Upper lobe of left lung (tissue), 4 donors: ENCODE measurements at regions not wholly inside any gene's neighbourhood (a gene's known extent, or its start where the extent isn't known, plus 50 kb on each side); places are given as distances from the start of the nearest gene placed in this dataset.

ENCODE experiments used
- CTCF ChIP-seq, 6 experiments: fragments of 450-650 bp in 4 of 6; fragments of 200-600 bp in 2 of 6; sonication (generic) in 2 of 6; IDR thresholded peaks; one replicate each; pipeline ENCODE4 v1.5.1; 2016 to 2019; ENCODE audit warnings: antibody characterized with exemption in 6 of 6
- EP300 ChIP-seq, 4 donors: sonication (generic); formaldehyde crosslinking; IDR thresholded peaks; one replicate each; pipeline ENCODE4 v1.5.1; 2017; ENCODE audit warnings: antibody characterized with exemption in 4 of 4, control low read depth in 2 of 4
- POLR2A ChIP-seq, 4 donors: fragments of 450-650 bp; IDR thresholded peaks; one replicate each; pipeline ENCODE4 v1.5.1; 2016 to 2017; ENCODE audit warnings: antibody characterized with exemption in 4 of 4, mild to moderate bottlenecking in 2 of 4
- POLR2AphosphoS5 ChIP-seq, 2 donors: sonication (generic); formaldehyde crosslinking; IDR thresholded peaks; one replicate each; pipeline ENCODE4 v1.5.1; 2017; ENCODE audit warnings: antibody characterized with exemption in 2 of 2

- TF ChIP-seq POLR2AphosphoS5 (IDR thresholded peaks at IDR 0.05) (no peak), POLR2A (IDR thresholded peaks at IDR 0.05) (no peak), CTCF (IDR thresholded peaks at IDR 0.05) (no peak), EP300 (IDR thresholded peaks at IDR 0.05) (no peak)
Measured at GRCh38 chr6:141744971-141745370, 387.8 kb upstream of the GJE1 start.
